Esophagus muscularis mucosa (tissue), 3 donors: ENCODE measurements at regions not wholly inside any gene's neighbourhood (a gene's known extent, or its start where the extent isn't known, plus 50 kb on each side); places are given as distances from the start of the nearest gene placed in this dataset.

Experiments used
- POLR2A ChIP-seq: fragments of 450-650 bp; IDR thresholded peaks from one replicate; pipeline ENCODE4 v1.6.1; 2017; ENCODE audit warnings: antibody characterized with exemption, moderate library complexity, mild to moderate bottlenecking, low read depth
- TF ChIP-seq, protein P1 (sequence below), 3 experiments: fragments of 200-600 bp in 2 of 3; fragments of 450-650 bp in 1 of 3; sonication (generic) in 2 of 3; IDR thresholded peaks; one replicate each; pipeline ENCODE4 v1.5.1; 2017 to 2019; ENCODE audit warnings: antibody characterized with exemption in 3 of 3, mild to moderate bottlenecking in 2 of 3, moderate library complexity in 1 of 3

DNA sequence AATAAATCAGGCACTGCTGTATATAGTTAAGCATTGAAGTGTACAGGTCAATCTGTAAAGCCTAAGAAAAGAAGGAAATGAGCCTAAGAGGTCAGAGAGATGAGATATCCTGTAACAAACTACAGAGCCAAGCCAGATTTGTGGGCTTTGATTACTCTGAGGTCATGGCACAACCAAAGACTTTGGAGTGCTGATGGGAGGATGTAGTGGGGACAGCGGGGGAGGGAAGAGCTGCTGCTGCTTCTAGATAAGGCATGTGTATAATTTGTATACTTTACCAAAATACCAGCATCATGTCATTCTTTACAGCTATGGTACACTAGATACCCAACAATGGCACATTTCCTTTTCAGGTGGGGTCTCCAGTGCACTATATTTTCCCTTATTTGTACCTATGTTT is 102.5 kb downstream of the OGFRL1 start:
- TF ChIP-seq, protein P1, sequence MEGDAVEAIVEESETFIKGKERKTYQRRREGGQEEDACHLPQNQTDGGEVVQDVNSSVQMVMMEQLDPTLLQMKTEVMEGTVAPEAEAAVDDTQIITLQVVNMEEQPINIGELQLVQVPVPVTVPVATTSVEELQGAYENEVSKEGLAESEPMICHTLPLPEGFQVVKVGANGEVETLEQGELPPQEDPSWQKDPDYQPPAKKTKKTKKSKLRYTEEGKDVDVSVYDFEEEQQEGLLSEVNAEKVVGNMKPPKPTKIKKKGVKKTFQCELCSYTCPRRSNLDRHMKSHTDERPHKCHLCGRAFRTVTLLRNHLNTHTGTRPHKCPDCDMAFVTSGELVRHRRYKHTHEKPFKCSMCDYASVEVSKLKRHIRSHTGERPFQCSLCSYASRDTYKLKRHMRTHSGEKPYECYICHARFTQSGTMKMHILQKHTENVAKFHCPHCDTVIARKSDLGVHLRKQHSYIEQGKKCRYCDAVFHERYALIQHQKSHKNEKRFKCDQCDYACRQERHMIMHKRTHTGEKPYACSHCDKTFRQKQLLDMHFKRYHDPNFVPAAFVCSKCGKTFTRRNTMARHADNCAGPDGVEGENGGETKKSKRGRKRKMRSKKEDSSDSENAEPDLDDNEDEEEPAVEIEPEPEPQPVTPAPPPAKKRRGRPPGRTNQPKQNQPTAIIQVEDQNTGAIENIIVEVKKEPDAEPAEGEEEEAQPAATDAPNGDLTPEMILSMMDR (IDR thresholded peaks at IDR 0.05), result no peak
- no peak for TF ChIP-seq POLR2A
